Peyer's patch (tissue), 4 donors: ENCODE measurements at regions not wholly inside any gene's neighbourhood (a gene's known extent, or its start where the extent isn't known, plus 50 kb on each side); places are given as distances from the start of the nearest gene placed in this dataset.

Source experiments
- DNase-seq, 3 donors: peaks; one replicate each; pipeline ENCODE4 v3.0.0-alpha.2; 2017 to 2019
- H3K27ac ChIP-seq, 4 donors: fragments of 200-600 bp; sonication (generic); one replicate each; pipeline ENCODE4 v1.5.1; 2016 to 2019
- H3K27me3 ChIP-seq, 2 donors: fragments of 200-600 bp; sonication (generic); one replicate each; pipeline ENCODE4 v1.5.1; 2019
- H3K36me3 ChIP-seq, 3 donors: fragments of 200-600 bp; sonication (generic); one replicate each; pipeline ENCODE4 v1.5.1; 2016 to 2019
- H3K4me1 ChIP-seq, 4 donors: fragments of 200-600 bp; sonication (generic); one replicate each; pipeline ENCODE4 v1.5.1; 2016 to 2019
- H3K4me3 ChIP-seq, 4 donors: fragments of 200-600 bp; sonication (generic); 1 replicate in 3 of 4; 2 replicates in 1 of 4; pipeline ENCODE4 v1.5.1; 2016 to 2019; ENCODE audit warnings: mild to moderate bottlenecking in 1 of 4
- H3K9me3 ChIP-seq, 4 donors: fragments of 200-600 bp; sonication (generic); one replicate each; pipeline ENCODE4 v1.5.1; 2016 to 2019; ENCODE audit warnings: mild to moderate bottlenecking in 1 of 4
- CTCF ChIP-seq, 6 experiments: fragments of 450-650 bp in 4 of 6; fragments of 200-600 bp in 2 of 6; sonication (generic) in 1 of 6; IDR thresholded peaks; one replicate each; pipeline ENCODE4 v1.5.1; 2017 to 2019; ENCODE audit warnings: antibody characterized with exemption in 6 of 6, mild to moderate bottlenecking in 3 of 6, moderate library complexity in 1 of 6
- POLR2A ChIP-seq, 2 donors: fragments of 450-650 bp; IDR thresholded peaks; one replicate each; pipeline ENCODE4 v1.5.1; 2017; ENCODE audit warnings: antibody characterized with exemption in 2 of 2, mild to moderate bottlenecking in 2 of 2, moderate library complexity in 2 of 2

- no peak for DNase-seq
- no peak for TF ChIP-seq CTCF (IDR thresholded peaks at IDR 0.05)
- no peak for TF ChIP-seq POLR2A (IDR thresholded peaks at IDR 0.05)
- Histone ChIP-seq H3K36me3 (no peaks in the 10 kb centered on the region), H3K27ac (no peak overlapping the region), H3K9me3 (no peaks in the 10 kb centered on the region), H3K4me3 (no peak overlapping the region), H3K4me1 (peaks cover 0 to 8% (median 0%) of the 10 kb centered on the region in 4 donors), H3K27me3 (no peaks in the 10 kb centered on the region)
Observed at GRCh38 chr3:152710549-152710948, 124.4 kb upstream of the P2RY1 start.

- no peaks in the 10 kb centered on the region for H3K9me3 ChIP-seq
- TF ChIP-seq CTCF (IDR thresholded peaks at IDR 0.05) (no peak), POLR2A (IDR thresholded peaks at IDR 0.05) (no peak)
- no peaks in the 10 kb centered on the region for H3K36me3 ChIP-seq
- no peaks in the 10 kb centered on the region for H3K27me3 ChIP-seq
- no peak for DNase-seq
- peaks cover 0 to 4% (median 0%) of the 10 kb centered on the region in 4 donors for H3K4me1 ChIP-seq
- H3K4me3 ChIP-seq: no peak overlapping the region
- no peak overlapping the region for H3K27ac ChIP-seq
Observed at GRCh38 chr3:152713989-152714388, 120.9 kb upstream of the P2RY1 start.

- H3K36me3 ChIP-seq: no peaks in the 10 kb centered on the region
- no peaks in the 10 kb centered on the region for H3K9me3 ChIP-seq
- DNase-seq: no peak
- H3K27me3 ChIP-seq: no peaks in the 10 kb centered on the region
- no peak overlapping the region for H3K4me3 ChIP-seq
- peaks cover 0 to 7% (median 0%) of the 10 kb centered on the region in 4 donors for H3K4me1 ChIP-seq
- H3K27ac ChIP-seq: no peak overlapping the region
- TF ChIP-seq CTCF (IDR thresholded peaks at IDR 0.05) (no peak), POLR2A (IDR thresholded peaks at IDR 0.05) (no peak)
Observed at GRCh38 chr3:152714507-152714906, 120.4 kb upstream of the P2RY1 start.

GRCh38 chr3:152717252-152717651 lies 117.7 kb upstream of the P2RY1 start:
- no peaks in the 10 kb centered on the region for H3K9me3 ChIP-seq
- peaks cover 0 to 7% (median 0%) of the 10 kb centered on the region in 4 donors for H3K4me1 ChIP-seq
- no peak overlapping the region for H3K27ac ChIP-seq
- H3K4me3 ChIP-seq: no peak overlapping the region
- TF ChIP-seq CTCF (IDR thresholded peaks at IDR 0.05) (no peak), POLR2A (IDR thresholded peaks at IDR 0.05) (no peak)
- H3K27me3 ChIP-seq: no peaks in the 10 kb centered on the region
- no peaks in the 10 kb centered on the region for H3K36me3 ChIP-seq
- no peak for DNase-seq

- TF ChIP-seq CTCF (IDR thresholded peaks at IDR 0.05) (no peak), POLR2A (IDR thresholded peaks at IDR 0.05) (no peak)
- no peak for DNase-seq
- no peak overlapping the region for H3K4me3 ChIP-seq
- H3K36me3 ChIP-seq: no peaks in the 10 kb centered on the region
- no peak overlapping the region for H3K27ac ChIP-seq
- no peaks in the 10 kb centered on the region for H3K27me3 ChIP-seq
- H3K9me3 ChIP-seq: no peaks in the 10 kb centered on the region
- peaks cover 0 to 11% (median 0%) of the 10 kb centered on the region in 4 donors for H3K4me1 ChIP-seq
Observed at GRCh38 chr3:152718810-152719209, 116.1 kb upstream of the P2RY1 start.

- H3K27ac ChIP-seq: no peak overlapping the region
- no peaks in the 10 kb centered on the region for H3K27me3 ChIP-seq
- no peak for TF ChIP-seq POLR2A (IDR thresholded peaks at IDR 0.05)
- TF ChIP-seq CTCF (IDR thresholded peaks at IDR 0.05): no peak
- no peak overlapping the region for H3K4me3 ChIP-seq
- no peaks in the 10 kb centered on the region for H3K36me3 ChIP-seq
- H3K9me3 ChIP-seq: no peaks in the 10 kb centered on the region
- H3K4me1 ChIP-seq: peaks cover 0 to 14% (median 0%) of the 10 kb centered on the region in 4 donors
- DNase-seq: no peak
Observed at GRCh38 chr3:152719264-152719663, 115.7 kb upstream of the P2RY1 start.
